ENCODE measurements at regions not wholly inside any gene's neighbourhood (a gene's known extent, or its start where the extent isn't known, plus 50 kb on each side); places are given as distances from the start of the nearest gene placed in this dataset.
A peak's percentile ranks its signal among the peaks of the same experiment; 100 is the strongest.
"Not testable (repeated sequence)": the region's sequence is repeated elsewhere in the genome, so short reads cannot be mapped to it uniquely, and the experiment has no call there.

DNA sequence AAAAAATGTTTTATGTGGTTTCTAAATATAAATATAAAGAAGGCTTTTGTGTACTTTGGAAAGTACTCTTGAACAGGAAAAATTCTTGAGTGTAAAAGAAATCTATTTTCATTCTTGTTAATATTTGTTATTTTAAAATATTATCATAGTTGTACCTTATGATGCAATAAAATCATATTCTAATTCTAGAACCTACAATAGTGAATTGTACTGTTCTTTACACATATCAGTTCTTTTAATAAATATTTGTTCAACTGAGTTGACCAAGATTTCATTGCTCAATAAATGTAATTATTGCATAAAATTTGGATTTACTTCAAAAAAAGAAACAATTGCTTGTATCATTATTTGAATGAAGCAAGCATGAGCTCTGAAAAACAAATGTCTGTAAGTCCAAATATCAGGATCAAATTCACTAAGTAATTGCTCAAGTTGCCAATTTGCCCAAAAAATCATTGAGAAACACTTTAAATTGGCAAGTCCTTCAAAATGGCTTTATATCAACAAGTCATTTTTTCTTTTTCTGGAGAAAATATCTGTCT is 191.6 kb upstream of the SLC16A7 start:
- no peak for DNase-seq

DNA sequence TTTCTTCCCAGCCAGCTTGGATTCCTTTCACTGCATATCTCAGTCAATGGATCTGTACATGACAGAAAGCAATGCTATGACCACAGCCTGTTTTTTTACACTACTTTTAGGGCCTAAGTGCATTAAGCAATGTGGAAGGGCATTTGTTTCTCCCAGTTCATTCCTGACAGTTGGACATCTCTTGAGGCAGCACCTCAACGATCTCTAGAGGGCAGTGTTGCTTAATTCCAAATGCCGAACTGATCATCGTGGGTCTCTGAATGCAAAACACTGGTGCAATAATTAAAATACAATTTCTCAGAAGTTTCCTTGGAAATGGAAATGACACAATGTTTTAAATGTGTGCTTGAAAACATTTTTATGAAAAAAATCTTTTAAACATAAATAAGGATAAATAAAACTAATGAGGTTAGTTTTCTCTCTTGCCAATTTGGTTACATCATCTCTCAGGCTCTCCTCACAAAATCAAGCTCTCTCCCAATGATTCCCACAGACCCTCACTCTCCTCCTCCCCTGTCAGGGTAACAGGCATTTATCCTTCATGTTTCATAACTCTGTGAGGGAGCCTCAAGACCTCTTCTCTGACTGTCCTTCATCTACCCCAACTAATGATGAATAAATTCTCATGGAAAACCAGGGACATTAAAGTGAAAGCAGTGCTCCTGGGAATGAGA is 192.4 kb upstream of the SLC16A7 start:
- peak; percentile 74 for DNase-seq

DNA sequence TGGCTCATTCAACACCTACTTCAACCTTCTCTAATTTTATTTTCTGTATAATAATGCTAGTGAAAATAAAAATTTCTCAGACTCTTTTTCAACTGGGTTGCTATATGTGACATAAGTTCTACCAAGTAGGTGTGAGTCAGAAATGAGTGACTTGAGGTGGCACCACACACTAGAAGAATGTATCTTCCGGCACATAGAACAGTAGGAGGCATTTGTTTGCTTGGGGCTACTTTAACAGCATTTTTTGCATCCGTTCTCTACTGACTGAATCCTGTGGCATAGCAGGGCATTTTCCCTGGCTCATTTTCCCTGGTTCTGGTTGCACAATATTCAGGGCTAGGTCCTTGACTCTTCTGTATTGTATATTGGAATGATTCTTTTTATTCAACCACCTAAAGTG is 194.0 kb upstream of the SLC16A7 start:
- DNase-seq: no peak

DNA sequence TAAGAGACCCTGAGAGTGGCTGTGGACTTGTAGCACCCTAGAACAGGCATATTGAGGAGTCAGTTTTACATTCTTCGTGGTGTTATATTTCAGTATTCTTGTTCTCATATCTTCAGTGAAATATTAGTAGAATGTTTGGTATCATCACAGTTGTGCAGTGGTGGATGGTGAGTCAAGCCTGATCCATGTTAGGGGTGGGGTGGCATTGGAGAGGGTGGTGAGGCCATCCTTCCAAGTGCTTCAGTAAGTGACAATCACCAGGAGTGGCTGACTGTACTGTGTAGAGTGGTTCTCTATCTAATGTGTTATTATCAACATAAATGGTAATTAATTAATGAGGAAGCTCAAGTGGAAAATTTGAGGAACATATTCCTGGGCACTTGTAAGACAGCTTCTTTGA is 197.7 kb upstream of the SLC16A7 start:
- no peak for DNase-seq

GRCh38 chr12:59396919-59397318 is 198.9 kb upstream of the SLC16A7 start:
- DNase-seq: no peak

DNA sequence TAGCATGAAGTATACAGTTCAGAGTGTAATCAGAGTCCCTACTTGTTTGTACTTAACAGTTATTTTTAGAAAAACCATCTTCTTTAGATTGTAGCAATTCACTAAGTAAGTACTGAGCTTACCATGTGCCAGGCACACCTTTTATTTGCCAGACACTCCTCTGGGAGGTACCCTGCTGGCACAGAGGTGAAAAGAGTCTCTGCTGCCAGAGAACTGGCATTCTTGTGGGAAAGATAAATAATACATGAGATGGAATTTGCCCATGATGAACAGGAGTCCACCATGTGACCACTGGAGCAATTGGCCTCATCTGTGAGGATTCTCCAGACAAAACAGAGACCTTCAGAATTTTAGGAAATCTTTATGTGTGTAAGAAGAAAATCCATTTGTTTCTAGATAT is 199.3 kb upstream of the SLC16A7 start:
- no peak for DNase-seq

- DNase-seq: not testable (repeated sequence)
These were observed 200.5 kb upstream of the SLC16A7 start for GRCh38 chr12:59395310-59395709.

GRCh38 chr12:59393506-59393905 is 202.3 kb upstream of the SLC16A7 start:
- no peak for DNase-seq

DNA sequence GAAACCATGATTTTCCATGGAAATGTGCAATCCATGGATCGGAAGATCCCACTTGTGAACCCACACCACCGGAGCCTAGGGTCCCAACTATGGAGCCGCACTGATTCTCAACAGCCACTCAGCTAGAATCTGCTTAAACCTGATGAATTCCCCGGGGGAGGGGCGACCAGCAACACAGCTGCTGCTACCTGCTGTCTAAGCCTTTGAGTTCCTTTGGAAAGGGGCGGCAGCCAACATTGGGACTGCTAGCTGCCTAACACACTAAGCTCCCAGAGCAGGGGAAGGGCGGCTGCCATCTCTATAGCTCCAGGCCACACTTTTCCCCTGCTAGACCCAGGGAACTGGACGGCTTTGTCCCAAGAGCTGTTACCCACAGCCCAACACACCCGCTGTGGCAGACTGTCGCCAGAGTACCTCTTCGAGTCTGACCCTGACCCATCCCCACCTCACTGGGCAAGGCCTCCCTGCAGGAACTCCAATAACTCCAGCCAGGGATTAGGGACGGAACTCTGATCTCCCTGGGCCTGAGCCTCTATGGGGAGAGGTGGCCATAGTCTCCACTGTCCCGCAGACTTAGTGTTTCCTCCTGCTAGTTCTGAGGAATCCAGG is 205.8 kb upstream of the SLC16A7 start:
- DNase-seq: no peak

DNA sequence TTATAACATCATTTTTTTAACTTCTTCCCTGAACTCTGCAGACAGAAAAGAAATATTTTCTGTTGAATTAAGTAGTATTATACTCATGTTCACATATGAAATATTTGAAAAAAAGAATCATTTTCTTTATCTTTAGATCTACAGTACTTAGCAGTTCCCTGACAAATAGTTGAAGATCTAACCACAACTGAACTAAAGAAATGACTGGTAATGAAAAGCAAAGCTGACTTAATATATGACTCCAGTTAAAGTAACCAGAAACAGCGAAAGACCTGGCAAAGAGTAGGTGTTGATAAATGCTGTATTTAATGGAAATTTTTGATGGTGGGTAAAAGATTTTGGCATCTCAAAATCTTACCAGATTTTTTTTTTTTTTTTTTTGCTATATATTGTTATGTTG is 207.1 kb upstream of the SLC16A7 start:
- DNase-seq: no peak

GRCh38 chr12:59388176-59388575 is 207.7 kb upstream of the SLC16A7 start:
- DNase-seq: no peak

DNA sequence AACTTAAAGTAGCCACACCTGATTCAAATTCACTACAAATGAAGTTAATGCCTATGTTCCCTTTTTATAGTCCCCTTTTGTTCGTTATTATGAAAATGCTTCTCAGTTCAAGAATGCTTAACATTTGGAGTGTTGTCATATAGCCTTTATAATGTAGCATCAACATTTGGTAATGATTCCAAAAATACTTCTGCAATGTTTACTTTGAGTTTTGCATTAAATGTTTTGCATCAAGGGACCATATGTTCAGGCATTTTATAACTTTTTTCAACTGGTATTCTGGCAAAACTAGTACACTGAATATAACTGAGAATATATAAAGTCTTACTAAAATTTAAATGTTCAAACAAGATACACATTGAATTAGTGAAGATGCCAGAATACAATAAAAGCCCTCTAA is 209.6 kb upstream of the SLC16A7 start:
- no peak for DNase-seq

DNA sequence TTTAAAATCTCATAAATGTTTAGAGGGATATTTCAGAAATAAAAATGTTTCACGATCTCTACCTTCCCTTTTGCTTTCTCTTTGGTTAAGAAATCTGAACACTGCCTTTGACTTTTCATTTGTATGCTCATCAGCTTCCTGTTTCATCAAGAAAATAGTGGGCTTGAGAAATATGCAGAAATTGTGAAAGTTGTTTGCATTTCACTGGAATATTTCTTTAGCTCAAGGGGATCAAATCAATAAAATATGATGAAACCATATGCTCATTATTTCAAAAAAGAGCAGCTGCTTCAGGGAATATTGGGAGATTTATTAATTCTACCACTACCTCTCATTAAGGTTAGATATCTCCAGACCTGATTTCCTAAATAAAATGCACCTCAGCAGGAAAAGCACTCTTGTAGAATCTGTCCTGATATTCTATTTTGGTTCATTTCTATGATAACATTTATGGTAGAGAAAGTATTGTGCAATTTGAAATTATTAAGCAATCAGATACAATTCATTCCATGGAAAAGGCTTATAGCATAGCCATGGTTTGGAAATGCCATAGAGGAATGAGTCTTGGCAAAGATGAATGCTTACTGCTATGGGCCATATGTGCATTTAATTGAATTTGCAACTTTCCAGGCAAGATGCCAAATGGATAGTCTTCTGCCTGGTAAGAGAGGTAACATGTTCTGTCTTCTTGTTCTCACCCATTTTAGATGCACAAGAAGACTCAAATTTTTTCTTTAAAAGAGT is 212.6 kb upstream of the SLC16A7 start:
- no peak for DNase-seq

DNA sequence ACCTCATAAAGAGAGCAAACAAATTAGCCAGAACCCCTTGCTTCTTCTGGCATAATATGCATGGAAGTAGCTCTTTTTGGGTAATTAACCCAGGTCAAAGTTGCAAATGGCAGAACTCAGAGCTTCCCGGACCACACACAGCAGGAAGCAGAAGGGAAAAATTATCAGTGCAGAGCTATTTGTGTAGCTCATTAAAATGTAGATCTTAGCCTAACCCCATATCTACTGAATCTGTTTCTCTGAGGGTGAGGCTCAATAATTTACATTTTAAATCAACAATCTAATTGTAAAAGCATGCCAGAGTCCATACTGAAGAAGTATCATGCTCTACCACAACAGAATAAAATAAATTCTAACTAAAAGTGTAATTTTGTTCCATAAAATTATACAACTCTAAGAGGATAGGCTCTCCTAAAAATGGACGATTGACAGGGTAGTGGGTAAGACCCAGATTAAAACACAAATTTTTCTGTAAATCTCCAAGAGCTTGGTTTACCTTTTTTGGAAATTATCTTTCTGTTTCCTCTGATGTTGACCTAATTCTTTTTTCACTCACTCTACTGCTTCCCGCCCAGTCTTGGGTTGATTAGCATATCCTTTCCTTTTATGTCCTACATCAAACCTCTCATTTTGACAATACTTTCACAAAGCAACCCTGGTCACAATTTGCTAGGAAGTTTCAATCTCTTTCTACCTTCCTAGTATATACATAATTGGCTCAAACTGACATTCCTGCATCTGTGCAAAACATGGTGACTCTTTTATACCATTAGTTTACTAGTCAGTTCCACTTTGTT is 213.3 kb upstream of the SLC16A7 start:
- DNase-seq: no peak

DNA sequence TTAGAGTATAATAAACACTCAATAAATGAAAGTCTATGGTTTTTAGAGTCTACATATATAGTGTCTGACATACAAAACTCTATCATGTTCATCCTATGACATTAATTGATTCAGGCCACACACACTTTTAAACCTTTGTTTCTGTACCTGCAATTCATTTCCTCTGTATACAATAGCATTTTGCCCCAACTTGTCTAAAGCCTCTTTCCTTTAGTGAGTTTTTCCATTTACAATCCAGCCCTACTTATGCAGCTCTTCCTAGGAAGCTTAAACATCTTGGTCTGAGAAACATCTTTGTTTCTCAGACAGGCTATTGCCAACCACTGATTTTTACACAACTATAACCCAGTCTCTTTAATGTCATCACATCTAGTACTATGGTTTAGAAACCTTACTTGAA is 214.7 kb upstream of the SLC16A7 start:
- DNase-seq: no peak

- no peak for DNase-seq
These were observed 220.2 kb upstream of the SLC16A7 start for GRCh38 chr12:59375633-59376032.

- DNase-seq: no peak
These were observed 221.0 kb upstream of the SLC16A7 start for GRCh38 chr12:59374783-59375182.

DNA sequence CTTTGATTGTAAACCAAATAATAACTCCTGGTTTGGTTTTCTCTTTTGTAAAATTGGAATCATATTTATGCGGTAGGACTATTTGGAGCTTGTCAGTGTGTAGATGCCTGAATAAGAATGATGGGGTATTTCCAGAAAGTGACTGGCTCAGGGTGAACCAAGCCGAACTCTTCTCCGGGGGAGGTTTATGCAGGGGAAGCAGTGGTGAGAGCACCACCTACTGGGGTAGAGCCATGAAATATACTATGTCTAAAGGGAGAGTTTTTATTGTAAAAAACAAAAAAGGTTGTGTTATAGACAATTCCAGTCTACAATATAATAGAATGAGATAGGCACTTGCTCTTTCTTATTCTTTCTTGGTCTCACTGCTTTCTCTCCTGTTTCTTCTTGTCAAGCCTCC is 222.9 kb upstream of the SLC16A7 start:
- DNase-seq: no peak

DNA sequence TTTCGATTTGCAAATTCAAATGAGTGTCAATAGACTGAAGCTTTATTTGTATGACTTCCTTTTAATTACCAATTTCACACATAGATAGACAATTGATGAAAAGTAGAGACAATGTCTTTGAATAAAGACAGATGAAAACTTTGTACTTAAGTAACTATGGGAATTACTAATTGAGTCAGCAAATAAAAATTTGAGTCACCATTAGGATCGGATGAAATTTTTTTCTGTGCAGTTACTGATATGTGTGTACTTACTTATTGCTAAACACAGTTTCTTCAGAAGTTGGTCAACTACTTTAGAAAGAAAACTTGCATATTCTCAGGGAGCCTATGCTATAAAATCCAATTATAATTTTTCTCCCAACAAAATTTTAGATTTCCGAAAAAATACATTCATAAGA is 224.9 kb upstream of the SLC16A7 start:
- DNase-seq: no peak

GRCh38 chr12:59365133-59365532 is 230.7 kb upstream of the SLC16A7 start:
- no peak for DNase-seq

GRCh38 chr12:59357811-59358210 is 238.0 kb upstream of the SLC16A7 start:
- DNase-seq: no peak

GRCh38 chr12:59346248-59346647 is 249.6 kb upstream of the SLC16A7 start:
- not testable (repeated sequence) for DNase-seq

DNA sequence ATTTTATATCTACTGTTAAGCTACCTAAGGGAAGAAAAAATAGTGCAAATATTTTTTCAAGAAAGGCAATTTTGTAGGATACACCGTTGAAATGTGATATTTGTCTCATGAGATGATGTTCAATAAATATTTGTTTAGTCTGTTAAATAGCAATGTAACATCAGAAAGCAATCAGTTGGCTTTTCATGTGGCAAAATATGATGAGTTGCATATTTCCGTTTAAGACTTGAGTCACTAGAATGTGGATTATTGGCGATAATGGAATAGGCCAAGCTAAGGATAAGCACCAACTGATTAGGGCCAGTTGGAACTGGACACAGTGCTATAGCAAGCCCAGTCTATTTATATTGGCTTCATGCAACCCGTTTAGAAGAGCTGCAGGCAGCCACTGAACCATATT is 250.4 kb upstream of the SLC16A7 start:
- no peak for DNase-seq

Measured in GOT3 (cell line).